NCI-H146 (cell line): ENCODE measurements at regions not wholly inside any gene's neighbourhood (a gene's known extent, or its start where the extent isn't known, plus 50 kb on each side); places are given as distances from the start of the nearest gene placed in this dataset.

ENCODE experiments used
- DNase-seq: peaks from one replicate; lab custom pipeline; 2025; lab: John Stamatoyannopoulos, UW

- DNase-seq, result no peak
Observed at GRCh38 chr1:87560601-87561360, 232.1 kb downstream of the LMO4 start.

DNA sequence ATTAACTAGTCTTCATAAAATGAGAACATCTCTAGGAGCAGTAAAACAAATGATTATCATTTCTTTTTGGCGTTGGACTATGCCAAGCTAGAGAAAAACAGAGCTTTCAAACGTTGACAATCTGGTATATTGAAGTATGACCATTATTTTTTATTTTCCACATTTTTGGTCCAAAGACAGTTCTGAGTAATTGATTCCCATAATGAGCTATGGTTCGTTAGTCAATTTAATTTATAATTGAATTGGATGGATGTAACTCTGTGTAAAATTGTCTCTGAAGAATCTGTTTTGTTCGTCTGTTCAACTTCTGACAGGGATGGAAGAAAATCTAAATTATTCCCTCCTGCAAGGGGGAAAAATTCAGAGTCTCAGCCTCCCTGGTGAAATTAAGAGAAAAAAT lies 234.5 kb downstream of the LMO4 start:
- no peak for DNase-seq

DNA sequence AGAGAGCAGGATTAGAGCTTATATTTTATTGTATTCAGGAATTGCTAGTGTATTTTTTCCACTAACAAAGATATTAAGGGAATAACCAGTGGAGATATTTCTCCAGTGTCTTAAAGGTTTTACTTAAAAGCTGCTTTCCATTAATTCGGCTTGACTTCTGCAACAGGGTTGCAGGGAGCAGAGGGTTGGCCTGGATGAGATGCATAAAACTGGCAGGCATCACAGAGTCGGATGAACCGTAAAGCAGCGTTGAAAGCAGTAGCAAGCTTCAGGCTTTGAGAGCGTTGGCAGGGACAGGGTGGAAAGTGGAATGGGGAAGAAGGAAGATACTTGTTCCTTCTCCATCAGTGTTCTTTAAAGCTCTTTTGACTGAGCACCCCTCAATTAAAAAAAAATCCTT lies 237.2 kb downstream of the LMO4 start:
- DNase-seq, result no peak

- DNase-seq, result no peak
Observed at GRCh38 chr1:87568005-87568404, 239.3 kb downstream of the LMO4 start.

GRCh38 chr1:87568911-87569310 lies 240.2 kb downstream of the LMO4 start:
- DNase-seq, result no peak

- DNase-seq, result no peak
Observed at GRCh38 chr1:87572008-87572407, 243.3 kb downstream of the LMO4 start.

DNA sequence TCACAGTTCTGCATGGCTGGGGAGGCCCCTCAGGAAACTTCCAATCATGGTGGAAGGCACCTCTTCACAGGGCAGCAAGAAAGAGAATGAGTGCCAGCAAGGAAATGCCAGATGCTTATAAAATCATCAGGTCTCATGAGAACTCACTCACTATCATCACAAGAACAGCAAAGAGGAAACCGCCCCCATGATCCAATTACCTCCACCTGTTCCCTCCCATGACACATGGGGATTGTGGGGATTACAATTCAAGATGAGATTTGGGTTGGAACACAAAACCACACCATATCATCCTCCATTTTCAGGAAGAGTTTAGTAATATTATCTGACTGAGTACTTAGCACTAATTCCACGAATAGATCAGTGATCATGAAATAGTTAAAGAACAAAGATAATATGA lies 244.2 kb downstream of the LMO4 start:
- no peak for DNase-seq

DNA sequence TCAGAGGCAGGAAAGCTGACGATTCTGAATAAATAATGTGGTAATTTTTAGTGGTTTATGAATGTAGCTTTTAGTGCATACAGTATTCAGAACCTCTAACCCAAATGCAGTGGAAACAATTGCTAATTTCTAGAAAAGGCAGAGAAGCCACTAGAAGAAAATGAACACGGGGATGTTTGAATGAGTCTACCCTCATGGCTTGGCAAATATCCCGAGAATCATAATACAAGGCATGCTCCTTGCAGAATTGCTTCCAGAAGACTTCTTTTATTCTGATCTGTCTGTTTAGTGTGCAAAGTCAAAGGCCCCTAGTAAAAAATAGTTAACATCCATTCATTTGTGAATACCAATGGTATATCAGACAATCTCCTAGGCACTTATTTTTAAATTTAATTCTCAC lies 246.8 kb downstream of the LMO4 start:
- no peak for DNase-seq

GRCh38 chr1:87578464-87578863 lies 249.8 kb downstream of the LMO4 start:
- no peak for DNase-seq

GRCh38 chr1:87583459-87583858 lies 254.8 kb downstream of the LMO4 start:
- no peak for DNase-seq

DNA sequence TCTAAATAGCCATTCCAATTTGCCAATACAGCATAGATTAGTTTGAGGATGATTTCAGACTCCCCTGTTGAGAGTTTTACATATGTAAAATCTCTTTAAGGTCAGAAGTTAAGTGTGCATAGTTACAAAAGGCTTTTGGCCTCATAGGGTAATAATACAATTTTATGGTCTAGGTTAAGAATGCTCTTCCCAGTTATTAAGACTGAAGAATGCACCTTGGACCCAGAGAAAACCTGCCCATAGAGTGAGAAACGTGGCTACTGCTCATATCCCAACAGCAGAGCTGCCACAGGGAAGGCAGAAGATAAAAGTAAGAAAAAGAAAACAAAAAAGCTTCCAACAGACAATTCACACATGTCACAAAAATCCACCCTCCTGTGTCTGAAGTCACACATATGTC lies 255.9 kb downstream of the LMO4 start:
- no peak for DNase-seq

DNA sequence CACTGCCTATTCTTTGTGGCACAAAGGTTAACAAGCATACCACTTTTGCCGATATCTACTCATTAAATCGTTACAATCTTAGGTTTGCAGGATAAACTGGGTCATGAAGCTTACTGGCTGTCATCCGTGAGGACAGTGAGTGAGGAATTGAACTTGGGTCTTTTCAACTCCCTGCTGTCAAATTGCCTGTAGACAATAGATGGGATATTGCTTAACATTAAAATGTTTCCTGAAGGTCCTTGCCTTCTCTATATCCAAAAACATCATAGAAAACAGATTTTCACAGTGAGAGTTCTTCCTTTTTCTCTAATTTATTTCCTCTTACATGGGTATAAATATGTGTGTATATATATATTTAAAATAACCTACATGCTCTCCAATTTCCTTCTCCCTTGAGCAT lies 257.8 kb downstream of the LMO4 start:
- DNase-seq, result no peak

GRCh38 chr1:87588495-87588894 lies 259.8 kb downstream of the LMO4 start:
- no peak for DNase-seq

DNA sequence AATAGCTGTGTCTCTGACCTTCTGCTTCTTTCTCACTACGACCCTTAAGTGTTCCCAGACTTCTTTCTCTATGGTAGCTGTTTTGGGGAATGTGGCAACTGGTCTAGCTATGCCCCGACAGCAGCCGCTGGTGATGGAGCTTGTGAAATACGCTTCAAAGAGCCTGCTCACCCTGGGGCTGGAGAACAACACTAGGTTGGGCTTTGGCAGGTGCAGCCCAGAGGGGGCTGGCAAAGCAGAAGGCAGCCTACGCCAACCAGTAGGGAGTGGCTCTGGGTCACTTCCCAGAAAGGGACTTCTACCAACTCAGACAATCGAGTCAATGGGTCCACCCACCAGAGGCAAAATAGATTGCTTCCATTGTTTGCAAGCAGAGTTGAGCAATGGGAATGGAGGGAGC lies 262.8 kb downstream of the LMO4 start:
- DNase-seq, result no peak

GRCh38 chr1:87592156-87592555 lies 263.5 kb downstream of the LMO4 start:
- DNase-seq, result no peak

DNA sequence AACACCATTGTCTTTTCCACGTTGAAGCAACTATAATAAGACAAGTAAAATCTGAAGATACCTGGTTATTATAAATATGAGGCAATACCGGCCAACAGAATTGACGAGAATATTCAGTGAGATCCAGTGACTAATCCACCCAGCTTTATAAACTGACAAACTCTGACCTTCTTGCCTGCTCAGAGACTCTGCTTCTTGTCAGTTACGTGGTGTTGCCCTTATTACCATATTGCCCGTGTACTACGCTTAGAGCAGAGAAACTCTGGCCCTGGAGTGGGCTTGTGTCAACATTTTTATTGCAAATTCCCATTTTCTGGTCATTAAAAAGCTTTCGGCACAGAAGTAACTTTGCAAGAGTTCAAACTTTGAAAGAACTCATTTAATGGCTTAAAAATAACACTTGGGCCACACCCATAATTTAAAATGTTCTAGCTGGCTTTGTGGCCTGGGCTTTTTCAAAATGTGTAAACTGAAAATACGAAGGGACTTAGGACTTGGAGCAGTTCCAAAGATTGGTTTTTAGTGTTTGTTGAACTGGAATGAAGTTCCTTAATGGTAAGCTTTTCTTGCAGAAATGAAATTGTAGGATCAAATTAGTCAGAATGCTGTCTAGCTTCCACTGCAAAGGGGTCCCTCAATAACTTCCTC lies 266.2 kb downstream of the LMO4 start:
- DNase-seq, result no peak

DNA sequence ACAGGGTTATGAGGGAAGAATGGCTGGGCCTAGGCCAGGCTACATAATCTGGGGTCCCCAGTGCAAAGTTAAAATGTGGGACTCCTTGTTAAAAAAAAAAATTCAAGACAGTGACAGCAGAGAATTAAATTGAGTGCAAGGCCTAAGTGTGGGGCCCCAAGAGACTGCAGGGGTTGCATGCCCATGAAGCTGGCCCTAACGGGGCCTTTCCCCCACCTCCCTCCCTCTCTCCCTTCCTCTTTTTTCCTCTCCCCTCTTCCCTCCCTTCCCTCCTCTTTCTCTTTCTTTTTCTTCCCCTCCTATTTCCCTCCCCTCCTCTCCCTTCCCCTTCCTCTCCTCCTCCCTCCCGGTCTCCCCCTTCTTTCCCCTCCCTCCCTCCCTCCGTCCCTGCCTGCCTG lies 266.7 kb downstream of the LMO4 start:
- no peak for DNase-seq

- no peak for DNase-seq
Observed at GRCh38 chr1:87598429-87598828, 269.7 kb downstream of the LMO4 start.

DNA sequence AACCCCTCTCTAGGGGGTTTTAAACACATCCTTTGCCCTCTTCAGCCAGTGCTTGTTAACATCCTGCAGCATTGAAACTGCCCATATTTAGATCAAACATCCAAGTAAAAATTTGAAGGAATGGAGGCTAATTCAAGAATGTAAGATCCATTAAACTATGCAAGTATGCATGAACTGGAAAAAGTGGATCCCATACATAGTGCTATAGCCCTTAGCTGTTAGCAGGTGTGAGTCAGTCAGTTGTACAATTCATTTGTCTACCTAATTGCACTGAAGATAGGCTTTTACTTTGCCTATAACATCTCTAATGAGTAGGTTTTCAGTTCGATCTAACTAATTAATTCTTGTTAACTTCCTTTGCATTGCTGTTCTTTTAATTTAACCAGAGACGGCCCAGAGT lies 270.9 kb downstream of the LMO4 start:
- DNase-seq, result no peak

DNA sequence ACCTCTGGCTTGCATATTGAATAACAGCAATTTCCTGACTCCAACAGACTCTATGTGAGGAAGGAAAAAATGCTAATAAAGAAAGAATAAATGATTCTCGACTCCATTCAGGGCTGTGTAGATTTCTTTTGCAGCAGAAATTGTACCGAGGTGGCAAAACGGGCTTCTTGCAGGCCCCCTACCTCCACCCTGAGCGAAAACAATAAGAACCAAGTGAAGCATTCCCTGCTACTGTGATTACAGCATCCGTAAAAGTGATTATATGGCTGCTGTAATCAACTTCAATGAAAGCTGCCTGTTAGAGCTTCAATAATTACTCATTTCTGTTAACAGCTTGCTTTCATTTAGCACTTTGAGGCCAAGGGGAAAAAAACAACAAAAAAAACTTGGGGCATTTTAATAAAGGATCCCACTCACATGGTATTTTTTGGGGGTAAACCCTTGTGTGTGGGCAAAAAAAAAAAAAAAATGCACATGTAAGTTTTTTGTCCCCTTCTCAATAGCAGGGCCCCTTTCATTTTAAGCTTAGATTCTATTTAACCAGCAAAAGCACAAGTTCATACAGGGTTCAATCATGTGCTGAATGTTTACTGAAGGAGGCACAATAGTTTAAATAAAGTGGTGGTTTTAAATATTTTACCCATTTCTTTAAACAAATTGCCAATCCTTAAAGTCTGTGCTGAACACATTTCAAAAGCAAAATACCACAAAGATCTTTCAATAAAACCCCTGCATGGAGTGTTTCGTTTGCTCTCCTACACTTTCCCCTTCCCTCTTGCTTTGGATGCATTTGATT lies 271.6 kb downstream of the LMO4 start:
- no peak for DNase-seq

DNA sequence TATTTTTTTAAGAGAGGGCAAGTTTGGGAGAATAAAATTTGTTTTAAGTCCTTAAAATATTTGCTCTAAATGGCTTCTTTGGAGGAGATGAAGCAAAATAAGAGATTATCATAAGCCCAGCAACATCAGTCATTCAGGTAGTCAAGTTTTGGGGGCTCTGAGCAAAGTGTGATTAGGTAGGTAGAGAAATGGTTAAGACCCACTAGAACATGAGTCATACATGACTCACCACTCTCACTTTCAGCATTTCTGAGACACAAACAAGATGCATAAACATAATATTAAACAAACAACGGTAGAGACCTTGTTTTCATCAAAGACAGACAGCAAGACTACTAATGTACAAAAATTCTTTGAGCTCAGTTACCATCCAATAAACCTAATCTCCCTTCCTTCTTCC lies 272.2 kb downstream of the LMO4 start:
- DNase-seq, result no peak

DNA sequence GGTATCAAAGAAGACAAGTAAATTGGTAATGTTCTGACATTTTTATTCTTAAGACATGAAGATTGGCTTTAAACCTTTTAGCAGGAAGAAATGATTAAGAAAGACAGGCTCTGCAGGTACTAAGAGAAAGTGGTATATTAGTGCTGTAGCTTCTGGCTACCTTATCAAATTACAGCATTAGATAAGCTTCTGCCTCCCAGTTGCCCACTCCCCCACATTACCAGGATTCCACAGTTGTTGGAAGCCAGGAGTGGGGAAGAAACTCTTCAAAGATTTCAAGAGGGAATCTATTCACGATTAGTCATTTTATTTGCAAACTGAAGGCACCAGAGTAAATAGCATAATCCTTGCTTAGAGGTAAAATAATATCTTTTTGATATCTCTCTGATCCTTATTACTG lies 274.9 kb downstream of the LMO4 start:
- DNase-seq, result no peak

DNA sequence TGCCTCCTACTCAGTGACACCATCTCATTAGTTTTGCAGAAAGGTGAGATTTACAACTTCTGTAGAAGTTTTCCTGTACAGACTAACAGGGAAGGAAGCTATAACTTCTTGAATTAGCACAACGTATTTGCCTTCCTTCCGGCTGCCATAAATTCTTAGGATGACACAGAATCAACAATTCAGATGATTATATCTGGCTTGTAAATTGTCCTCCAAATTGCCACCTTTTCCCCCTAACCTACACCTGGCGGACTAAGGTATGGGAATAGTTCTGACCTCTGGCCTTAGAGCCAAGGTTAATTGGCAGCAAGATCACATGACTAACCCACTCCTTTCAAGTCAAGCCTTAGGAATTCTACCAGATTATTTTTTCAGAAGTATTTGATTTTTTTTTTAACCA lies 284.3 kb downstream of the LMO4 start:
- DNase-seq, result no peak
